ENCODE measurements at regions not wholly inside any gene's neighbourhood (a gene's known extent, or its start where the extent isn't known, plus 50 kb on each side); places are given as distances from the start of the nearest gene placed in this dataset.

DNA sequence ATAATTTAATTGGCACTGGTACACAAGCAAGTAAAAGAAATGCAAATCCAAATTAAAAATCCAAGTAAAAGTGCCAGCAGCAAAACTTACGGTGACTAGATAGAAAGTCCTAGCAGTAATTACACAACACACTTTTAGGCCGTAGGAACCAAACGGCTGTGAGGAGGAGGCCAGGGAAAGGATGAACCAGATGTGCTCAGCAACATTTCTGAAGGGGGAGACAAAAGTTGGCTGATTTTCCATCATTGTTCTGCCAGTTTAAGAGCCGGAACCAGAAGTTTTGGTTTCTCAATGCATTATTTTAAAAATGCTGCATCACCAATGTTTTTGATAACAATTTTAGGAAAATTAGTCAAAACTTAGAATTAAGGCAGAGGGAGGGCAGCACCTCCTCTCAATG lies 68.7 kb upstream of the ENPP6 start:
- DNase-seq = no peak
- intact Hi-C loops (cut with DNase I) = no loop called here
- Histone ChIP-seq H3K27me3 (no peaks in the 10 kb centered on the region), H3K4me1 (peaks cover 27% of the 10 kb centered on the region), H3K4me3 (no peak overlapping the region), H3K27ac (no peak overlapping the region), H3K36me3 (no peaks in the 10 kb centered on the region), H3K9me3 (no peaks in the 10 kb centered on the region)
- TF ChIP-seq, protein P1, sequence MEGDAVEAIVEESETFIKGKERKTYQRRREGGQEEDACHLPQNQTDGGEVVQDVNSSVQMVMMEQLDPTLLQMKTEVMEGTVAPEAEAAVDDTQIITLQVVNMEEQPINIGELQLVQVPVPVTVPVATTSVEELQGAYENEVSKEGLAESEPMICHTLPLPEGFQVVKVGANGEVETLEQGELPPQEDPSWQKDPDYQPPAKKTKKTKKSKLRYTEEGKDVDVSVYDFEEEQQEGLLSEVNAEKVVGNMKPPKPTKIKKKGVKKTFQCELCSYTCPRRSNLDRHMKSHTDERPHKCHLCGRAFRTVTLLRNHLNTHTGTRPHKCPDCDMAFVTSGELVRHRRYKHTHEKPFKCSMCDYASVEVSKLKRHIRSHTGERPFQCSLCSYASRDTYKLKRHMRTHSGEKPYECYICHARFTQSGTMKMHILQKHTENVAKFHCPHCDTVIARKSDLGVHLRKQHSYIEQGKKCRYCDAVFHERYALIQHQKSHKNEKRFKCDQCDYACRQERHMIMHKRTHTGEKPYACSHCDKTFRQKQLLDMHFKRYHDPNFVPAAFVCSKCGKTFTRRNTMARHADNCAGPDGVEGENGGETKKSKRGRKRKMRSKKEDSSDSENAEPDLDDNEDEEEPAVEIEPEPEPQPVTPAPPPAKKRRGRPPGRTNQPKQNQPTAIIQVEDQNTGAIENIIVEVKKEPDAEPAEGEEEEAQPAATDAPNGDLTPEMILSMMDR (IDR thresholded peaks at IDR 0.05) = no peak
- no peak for ATAC-seq

DNA sequence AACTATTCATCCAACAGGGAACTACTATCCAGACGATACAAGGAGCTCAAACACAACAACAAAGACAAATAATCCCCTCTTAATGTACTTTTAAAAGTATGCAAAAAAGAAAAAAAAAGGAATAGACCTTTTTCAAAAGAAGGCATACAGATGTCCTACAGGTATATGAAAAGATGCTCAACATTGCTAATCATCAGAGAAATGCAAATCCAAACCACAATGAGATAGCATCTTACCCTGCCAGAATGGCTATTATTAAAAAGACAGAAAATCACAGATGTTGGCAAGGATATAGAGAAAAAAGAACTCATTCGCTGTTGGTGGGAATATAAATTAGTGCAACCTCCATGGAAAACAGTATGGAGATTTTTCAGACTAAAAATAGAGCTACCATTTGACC lies 67.1 kb upstream of the ENPP6 start:
- H3K36me3 ChIP-seq = no peaks in the 10 kb centered on the region
- intact Hi-C loops (cut with DNase I) = no loop called here
- peaks cover 27% of the 10 kb centered on the region for H3K4me1 ChIP-seq
- no peak for DNase-seq
- no peak for ATAC-seq
- TF ChIP-seq, protein P1 (IDR thresholded peaks at IDR 0.05) = no peak
- no peaks in the 10 kb centered on the region for H3K9me3 ChIP-seq
- H3K27ac ChIP-seq = no peak overlapping the region
- no peak overlapping the region for H3K4me3 ChIP-seq
- no peaks in the 10 kb centered on the region for H3K27me3 ChIP-seq

DNA sequence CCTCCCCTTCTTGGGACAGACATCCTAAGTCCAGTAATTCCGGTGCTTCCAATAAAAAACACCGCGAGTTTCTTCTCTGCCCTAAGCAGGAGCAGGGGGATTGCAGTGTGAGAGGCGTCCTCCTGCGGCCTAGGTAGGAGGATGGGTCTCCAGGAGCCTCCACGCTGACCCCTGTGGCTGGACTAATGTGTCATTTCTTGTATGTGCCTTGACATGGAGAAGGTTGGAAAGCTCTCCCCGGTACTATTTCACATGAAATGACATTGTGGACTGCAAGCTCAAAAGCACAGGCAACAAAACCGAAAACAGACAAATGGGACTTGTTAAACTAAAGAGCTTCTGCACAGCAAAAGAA lies 66.6 kb upstream of the ENPP6 start:
- H3K9me3 ChIP-seq = no peaks in the 10 kb centered on the region
- ATAC-seq (no peak), DNase-seq (no peak)
- H3K27me3 ChIP-seq = no peaks in the 10 kb centered on the region
- H3K4me1 ChIP-seq = peaks cover 27% of the 10 kb centered on the region
- H3K4me3 ChIP-seq = peak overlapping the region; percentile 25
- no peaks in the 10 kb centered on the region for H3K36me3 ChIP-seq
- no peak overlapping the region for H3K27ac ChIP-seq
- TF ChIP-seq, protein P1 (IDR thresholded peaks at IDR 0.05) = no peak
- intact Hi-C loops (cut with DNase I) = no loop called here

DNA sequence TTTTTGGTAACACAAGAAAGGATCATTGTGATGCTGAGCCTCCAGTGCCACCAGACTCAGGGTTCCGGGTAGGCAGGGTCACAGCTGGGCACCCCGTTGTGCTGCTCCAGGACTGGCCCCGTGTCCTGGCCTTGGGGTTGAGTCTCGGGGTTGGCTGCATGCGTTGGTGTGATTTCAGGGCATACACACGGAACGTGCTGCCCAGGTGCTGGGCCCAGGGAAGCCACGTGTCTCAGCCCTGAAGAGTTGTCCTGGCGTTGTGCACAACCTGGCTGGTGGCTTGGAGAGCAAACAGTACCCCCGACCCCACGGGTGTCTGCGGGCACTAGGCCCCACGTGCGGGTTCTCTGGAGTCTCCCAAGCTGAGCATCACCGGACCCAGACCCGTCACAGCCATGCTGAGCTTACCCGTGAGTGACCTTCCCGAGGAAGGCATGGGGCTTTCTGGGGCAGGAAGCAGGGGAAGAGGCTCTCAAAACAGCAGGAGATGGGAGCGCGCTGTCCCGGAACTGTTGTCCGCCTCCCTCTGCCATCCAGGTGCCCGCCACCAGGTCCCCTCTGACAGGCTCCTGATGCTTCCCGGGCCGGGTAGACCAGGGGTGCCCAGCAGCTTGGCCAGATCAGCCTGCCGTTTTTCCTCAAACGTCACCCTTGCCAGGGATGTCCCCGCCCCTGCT lies 66.1 kb upstream of the ENPP6 start:
- intact Hi-C loops (cut with DNase I) = no loop called here
- peak overlapping the region; percentile 47 for H3K27ac ChIP-seq
- H3K9me3 ChIP-seq = no peaks in the 10 kb centered on the region
- TF ChIP-seq, protein P1 (IDR thresholded peaks at IDR 0.05) = no peak
- ATAC-seq = no peak
- no peak for DNase-seq
- H3K4me3 ChIP-seq = peak overlapping the region; percentile 25
- peaks cover 27% of the 10 kb centered on the region for H3K4me1 ChIP-seq
- H3K27me3 ChIP-seq = no peaks in the 10 kb centered on the region
- no peaks in the 10 kb centered on the region for H3K36me3 ChIP-seq

DNA sequence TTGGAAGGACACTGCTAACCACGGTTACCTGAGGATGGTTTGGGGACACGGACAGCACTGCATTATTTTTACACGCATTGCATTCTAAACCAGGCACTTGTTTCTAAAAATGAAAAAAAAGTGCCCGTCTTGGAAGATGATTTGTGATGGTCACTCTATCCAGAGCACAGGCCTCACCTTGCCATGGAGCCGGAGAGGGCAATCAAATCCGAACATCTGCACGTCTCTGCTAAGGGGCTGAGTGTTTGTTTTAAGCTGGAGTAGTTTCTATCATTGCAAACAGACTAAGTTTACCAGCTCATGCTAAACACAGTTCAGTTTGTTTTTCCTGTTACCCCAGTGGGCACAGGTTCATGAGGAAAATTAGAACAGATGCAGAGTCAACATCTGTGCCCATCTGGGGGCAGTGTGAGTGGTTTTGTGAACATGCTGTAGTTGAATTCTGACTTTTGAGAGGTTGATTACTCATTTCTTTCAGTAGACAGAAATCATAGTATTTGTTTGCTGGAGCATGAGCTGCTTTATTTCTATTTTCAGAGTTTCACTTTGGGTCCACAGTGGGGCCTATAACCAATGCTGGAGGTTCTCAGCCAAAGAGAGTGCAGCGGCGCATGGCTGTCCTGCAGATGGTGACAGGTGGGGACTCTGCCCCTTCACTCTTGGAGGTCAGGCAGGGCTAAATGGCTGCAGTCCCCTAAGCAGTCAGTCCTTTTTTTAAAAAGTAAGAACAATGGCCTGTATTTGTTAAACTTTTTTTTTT lies 65.4 kb upstream of the ENPP6 start:
- Histone ChIP-seq H3K27ac (peak overlapping the region; percentile 47), H3K36me3 (no peaks in the 10 kb centered on the region), H3K9me3 (no peaks in the 10 kb centered on the region), H3K4me3 (no peak overlapping the region), H3K27me3 (no peaks in the 10 kb centered on the region), H3K4me1 (peaks cover 23% of the 10 kb centered on the region)
- no peak for ATAC-seq
- DNase-seq = no peak
- intact Hi-C loops (cut with DNase I) = no loop called here
- TF ChIP-seq, protein P1 (IDR thresholded peaks at IDR 0.05) = no peak

All from upper lobe of right lung (tissue), 1 donor.